ENCODE measurements at regions not wholly inside any gene's neighbourhood (a gene's known extent, or its start where the extent isn't known, plus 50 kb on each side); places are given as distances from the start of the nearest gene placed in this dataset.

- no peak overlapping the region for H2AFZ ChIP-seq (ENCODE audit: low read depth)
- no peak overlapping the region for H3K4me2 ChIP-seq
- H3K27ac ChIP-seq: no peak overlapping the region
- no peaks in the 10 kb centered on the region for H3K36me3 ChIP-seq (ENCODE audit: insufficient read depth)
- no peak for TF ChIP-seq CTCF (conservative IDR thresholded peaks at IDR 0.05; ENCODE audit: low read depth, low read length)
- H3K79me2 ChIP-seq (ENCODE audit: insufficient read depth, low read depth): no peaks in the 10 kb centered on the region
- no peaks in the 10 kb centered on the region for H3K27me3 ChIP-seq (ENCODE audit: insufficient read depth, low read depth)
- H3K9ac ChIP-seq: no peak overlapping the region
- no peak overlapping the region for H3K4me3 ChIP-seq (IDR thresholded peaks at IDR 0.05; ENCODE audit: insufficient read depth, low read depth, low read length)
- H3K4me1 ChIP-seq (ENCODE audit: low read depth, poor library complexity, severe bottlenecking): no peaks in the 10 kb centered on the region
- H4K20me1 ChIP-seq (ENCODE audit: insufficient read depth): no peaks in the 10 kb centered on the region
Observed at GRCh38 chr4:119797238-119797894, 168.8 kb upstream of the PDE5A start.

DNA sequence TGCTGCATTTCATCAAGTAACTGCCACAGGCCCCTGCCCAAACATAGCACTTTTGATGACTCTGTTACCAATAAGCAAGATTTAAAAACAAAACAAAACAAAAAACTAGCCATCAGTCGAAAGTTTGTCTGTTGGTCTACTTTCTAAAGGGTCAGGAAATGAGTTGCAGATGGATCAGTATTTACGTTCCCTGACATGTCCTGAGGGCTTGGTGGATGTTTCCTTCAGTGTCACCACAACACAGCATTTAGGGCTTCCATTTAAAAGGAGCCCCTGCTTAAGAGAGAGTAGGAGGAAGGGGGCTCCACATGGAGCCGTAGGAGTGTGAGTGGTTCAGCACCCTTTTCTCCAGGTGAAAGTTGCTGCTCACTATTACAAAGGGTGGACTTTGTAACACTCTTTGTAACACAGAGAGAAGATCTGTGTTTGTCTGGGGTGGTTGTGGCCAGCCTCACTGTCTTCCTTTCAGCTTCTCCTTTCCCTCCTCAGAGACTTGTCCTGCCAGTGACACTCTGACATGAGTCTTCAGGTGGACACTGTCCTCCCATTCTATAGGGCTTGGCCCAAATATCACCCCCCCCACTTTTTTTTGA is 167.5 kb upstream of the PDE5A start:
- Histone ChIP-seq H3K27me3 (ENCODE audit: insufficient read depth, low read depth) (no peaks in the 10 kb centered on the region), H2AFZ (ENCODE audit: low read depth) (no peak overlapping the region), H3K9ac (no peak overlapping the region), H4K20me1 (ENCODE audit: insufficient read depth) (no peaks in the 10 kb centered on the region), H3K4me2 (no peak overlapping the region), H3K4me3 (IDR thresholded peaks at IDR 0.05; ENCODE audit: insufficient read depth, low read depth, low read length) (no peak overlapping the region), H3K4me1 (ENCODE audit: low read depth, poor library complexity, severe bottlenecking) (no peaks in the 10 kb centered on the region), H3K36me3 (ENCODE audit: insufficient read depth) (no peaks in the 10 kb centered on the region), H3K79me2 (ENCODE audit: insufficient read depth, low read depth) (no peaks in the 10 kb centered on the region), H3K27ac (no peak overlapping the region)
- no peak for TF ChIP-seq CTCF (conservative IDR thresholded peaks at IDR 0.05; ENCODE audit: low read depth, low read length)

GRCh38 chr4:119794681-119795080 is 166.1 kb upstream of the PDE5A start:
- no peak overlapping the region for H3K4me2 ChIP-seq
- H3K36me3 ChIP-seq (ENCODE audit: insufficient read depth): no peaks in the 10 kb centered on the region
- H4K20me1 ChIP-seq (ENCODE audit: insufficient read depth): no peaks in the 10 kb centered on the region
- H3K9ac ChIP-seq: no peak overlapping the region
- H2AFZ ChIP-seq (ENCODE audit: low read depth): no peak overlapping the region
- H3K4me3 ChIP-seq (IDR thresholded peaks at IDR 0.05; ENCODE audit: insufficient read depth, low read depth, low read length): no peak overlapping the region
- H3K27me3 ChIP-seq (ENCODE audit: insufficient read depth, low read depth): no peaks in the 10 kb centered on the region
- no peaks in the 10 kb centered on the region for H3K79me2 ChIP-seq (ENCODE audit: insufficient read depth, low read depth)
- no peaks in the 10 kb centered on the region for H3K4me1 ChIP-seq (ENCODE audit: low read depth, poor library complexity, severe bottlenecking)
- no peak overlapping the region for H3K27ac ChIP-seq
- no peak for TF ChIP-seq CTCF (conservative IDR thresholded peaks at IDR 0.05; ENCODE audit: low read depth, low read length)

DNA sequence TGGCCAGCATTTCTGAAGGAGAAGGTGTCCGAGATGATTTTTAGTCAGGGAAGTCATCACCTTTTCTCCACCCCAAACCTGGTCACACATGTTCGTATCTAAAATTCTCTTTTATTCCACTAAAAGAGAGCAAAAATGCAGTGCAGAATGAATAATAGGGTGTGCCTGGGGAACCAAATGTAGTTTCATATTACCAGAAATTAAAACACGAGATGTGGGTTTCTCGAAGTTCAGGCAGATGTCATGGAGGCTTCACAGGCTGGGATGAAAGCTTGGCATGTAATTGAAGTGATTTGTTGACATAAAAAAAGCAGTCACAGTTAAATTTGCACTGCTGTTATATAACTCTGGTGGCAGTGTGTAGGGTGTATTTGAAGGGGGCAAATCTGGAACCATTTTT is 165.5 kb upstream of the PDE5A start:
- H2AFZ ChIP-seq (ENCODE audit: low read depth): no peak overlapping the region
- no peaks in the 10 kb centered on the region for H3K27me3 ChIP-seq (ENCODE audit: insufficient read depth, low read depth)
- no peak for TF ChIP-seq CTCF (conservative IDR thresholded peaks at IDR 0.05; ENCODE audit: low read depth, low read length)
- H4K20me1 ChIP-seq (ENCODE audit: insufficient read depth): no peaks in the 10 kb centered on the region
- no peak overlapping the region for H3K27ac ChIP-seq
- no peaks in the 10 kb centered on the region for H3K4me1 ChIP-seq (ENCODE audit: low read depth, poor library complexity, severe bottlenecking)
- H3K4me2 ChIP-seq: no peak overlapping the region
- H3K4me3 ChIP-seq (IDR thresholded peaks at IDR 0.05; ENCODE audit: insufficient read depth, low read depth, low read length): no peak overlapping the region
- no peak overlapping the region for H3K9ac ChIP-seq
- H3K36me3 ChIP-seq (ENCODE audit: insufficient read depth): no peaks in the 10 kb centered on the region
- no peaks in the 10 kb centered on the region for H3K79me2 ChIP-seq (ENCODE audit: insufficient read depth, low read depth)
